NCI-H2107 treated with DMSO at 0.1 percent for 48 hours (cell line): ENCODE measurements at regions not wholly inside any gene's neighbourhood (a gene's known extent, or its start where the extent isn't known, plus 50 kb on each side); places are given as distances from the start of the nearest gene placed in this dataset.
A peak's percentile ranks its signal among the peaks of the same experiment; 100 is the strongest.

Experiments
- DNase-seq: peaks from one replicate; lab custom pipeline; 2025; ENCODE audit not compliant: unreplicated experiment; lab: John Stamatoyannopoulos, UW

GRCh38 chr9:113646946-113647914, 183.7 kb downstream of the RGS3 start:
- DNase-seq, result no peak

GRCh38 chr9:113648048-113648447, 184.5 kb downstream of the RGS3 start:
- no peak for DNase-seq

- DNase-seq, result no peak
Observed at GRCh38 chr9:113648586-113648985, 185.1 kb downstream of the RGS3 start.

GRCh38 chr9:113649054-113649453, 185.5 kb downstream of the RGS3 start:
- no peak for DNase-seq

GRCh38 chr9:113649855-113650206, 186.3 kb downstream of the RGS3 start:
- DNase-seq, result no peak

- DNase-seq, result peak; percentile 60
Observed at GRCh38 chr9:113650207-113651131, 186.9 kb downstream of the RGS3 start.

- no peak for DNase-seq
Observed at GRCh38 chr9:113651896-113652295, 188.4 kb downstream of the RGS3 start.

- no peak for DNase-seq
Observed at GRCh38 chr9:113652355-113653152, 189.0 kb downstream of the RGS3 start.

GRCh38 chr9:113653746-113654604, 190.4 kb downstream of the RGS3 start:
- DNase-seq, result no peak

GRCh38 chr9:113654605-113655428, 191.3 kb downstream of the RGS3 start:
- DNase-seq, result no peak

- no peak for DNase-seq
Observed at GRCh38 chr9:113656771-113657670, 193.5 kb downstream of the RGS3 start.

GRCh38 chr9:113657765-113658544, 194.4 kb downstream of the RGS3 start:
- peak; percentile 49 for DNase-seq

GRCh38 chr9:113658545-113658895, 195.0 kb downstream of the RGS3 start:
- DNase-seq, result no peak

- no peak for DNase-seq
Observed at GRCh38 chr9:113659039-113659438, 195.5 kb downstream of the RGS3 start.

GRCh38 chr9:113659740-113660139, 196.2 kb downstream of the RGS3 start:
- no peak for DNase-seq

GRCh38 chr9:113660196-113660595, 196.7 kb downstream of the RGS3 start:
- DNase-seq, result no peak

GRCh38 chr9:113661074-113661473, 197.5 kb downstream of the RGS3 start:
- DNase-seq, result no peak
